Ecto neural progenitor cell (in vitro differentiated cells): ENCODE measurements at regions not wholly inside any gene's neighbourhood (a gene's known extent, or its start where the extent isn't known, plus 50 kb on each side); places are given as distances from the start of the nearest gene placed in this dataset.

ENCODE experiments used
- DNase-seq: peaks from one replicate; pipeline ENCODE4 v3.0.0-alpha.2; 2018; ENCODE audit warnings: low spot score

DNA sequence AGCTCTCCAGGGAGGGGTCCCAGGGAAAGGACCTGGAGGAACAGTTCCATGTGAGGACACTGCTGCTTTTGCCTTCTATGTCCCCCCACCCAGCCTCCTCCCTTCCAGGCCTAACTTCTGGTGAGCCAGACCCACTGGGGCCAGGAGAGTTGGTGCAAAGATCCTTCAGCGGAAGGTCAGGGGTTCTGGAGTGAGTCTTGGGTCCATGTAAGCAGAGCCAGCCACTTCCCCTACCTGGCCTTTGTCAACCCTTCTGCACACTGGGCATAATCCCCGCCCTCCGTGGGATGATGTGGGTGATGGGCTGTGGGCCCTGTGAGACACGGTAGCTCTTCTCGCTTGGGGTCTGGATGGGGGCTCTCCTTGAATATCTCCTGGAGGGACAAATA lies 76.9 kb downstream of the RHOB start:
- DNase-seq = no peak

DNA sequence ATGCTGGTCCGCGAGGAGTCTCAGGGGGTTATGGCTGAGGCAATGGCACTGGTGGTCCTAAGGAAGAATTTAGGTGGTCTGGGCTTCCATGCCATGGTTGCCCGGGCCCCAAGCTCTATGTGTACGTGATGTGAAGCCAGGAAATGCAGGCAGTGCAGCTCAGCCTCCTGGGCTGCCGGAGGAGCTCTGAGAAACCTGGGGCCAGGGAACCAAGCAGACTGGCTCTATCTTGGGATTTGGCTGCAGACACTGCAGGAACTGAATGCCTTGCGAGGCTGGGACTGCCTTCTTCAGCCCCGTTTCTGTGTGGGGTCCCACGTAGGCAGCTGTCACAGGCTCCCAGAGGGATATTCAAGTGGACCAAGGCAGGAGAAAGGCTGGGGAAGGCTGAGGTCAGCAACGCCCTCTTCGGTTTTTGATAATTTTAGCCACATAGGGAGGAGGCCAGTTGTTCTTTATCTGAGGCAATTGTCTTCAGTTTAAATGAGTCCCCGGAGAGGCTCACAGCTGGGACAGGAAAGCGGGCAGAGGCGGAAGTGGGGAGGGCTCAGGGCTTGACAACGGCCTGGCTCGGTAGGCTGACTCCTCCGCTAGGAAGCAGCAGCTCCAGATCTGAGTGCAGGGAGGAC lies 77.7 kb downstream of the RHOB start:
- no peak for DNase-seq

DNA sequence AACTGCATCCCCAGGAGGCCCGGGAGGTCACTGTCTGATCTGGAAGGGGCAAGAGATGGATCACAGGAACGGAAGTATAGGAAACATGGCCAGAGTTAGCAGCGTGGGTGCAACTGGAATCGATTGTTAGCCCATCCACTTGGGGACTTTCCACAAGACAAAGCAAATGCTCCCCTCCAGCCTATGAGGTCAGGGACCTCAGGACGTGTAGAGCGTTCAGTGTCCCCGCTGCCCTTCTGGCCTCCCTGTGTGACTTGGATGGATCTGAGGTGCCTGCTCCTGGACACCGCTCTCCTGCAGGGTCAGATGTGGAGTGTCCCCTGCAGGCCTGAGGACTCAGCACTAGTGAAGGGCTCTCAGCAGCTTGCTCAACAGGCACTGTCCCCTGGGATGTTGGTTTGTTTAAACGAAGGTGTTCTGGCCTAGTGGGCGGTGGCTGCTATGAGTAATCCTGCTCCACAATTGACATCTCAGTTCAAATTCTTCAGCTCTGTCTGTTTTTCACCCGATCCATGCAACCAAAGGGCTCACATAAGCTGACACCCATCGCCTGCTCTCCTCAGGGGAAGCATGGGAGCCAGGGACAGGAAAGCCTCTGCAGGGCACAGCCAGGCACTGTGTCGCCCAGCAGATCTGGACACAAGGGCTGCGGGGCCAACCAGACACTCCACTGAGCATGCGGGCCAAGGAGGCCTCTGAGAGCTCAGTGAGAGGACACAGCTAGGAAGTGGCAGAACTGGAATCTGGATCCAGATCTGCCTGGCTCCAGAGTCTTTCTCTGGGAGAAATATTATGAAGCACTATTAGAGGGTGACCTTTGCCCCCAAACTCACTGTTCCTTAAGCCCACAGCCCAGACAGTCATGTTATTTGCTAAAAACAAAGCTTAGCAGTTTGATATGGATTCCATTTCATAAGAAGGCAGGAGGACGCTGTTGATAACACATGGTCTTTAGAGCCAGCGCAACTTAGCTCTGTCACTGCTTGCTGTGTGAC lies 78.5 kb downstream of the RHOB start:
- peak; percentile 43 for DNase-seq

DNA sequence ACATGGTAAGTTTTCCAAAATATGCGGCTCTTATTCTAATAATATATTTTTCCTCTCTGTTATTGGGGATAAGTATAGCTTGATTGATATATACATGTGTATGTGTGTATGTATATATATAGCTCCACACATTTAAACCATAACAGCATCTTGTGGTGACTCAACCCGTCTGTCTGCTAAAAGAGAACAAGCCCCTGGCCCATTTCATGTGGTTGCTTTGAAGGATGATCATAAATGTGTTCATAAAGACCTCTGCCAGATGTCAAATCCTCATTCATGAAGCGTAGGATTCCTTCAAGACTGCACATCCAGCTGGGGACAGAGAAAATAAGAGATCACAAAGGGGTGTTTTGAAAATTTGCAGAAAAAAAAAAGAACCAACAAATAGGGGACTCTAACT lies 79.3 kb downstream of the RHOB start:
- no peak for DNase-seq

DNA sequence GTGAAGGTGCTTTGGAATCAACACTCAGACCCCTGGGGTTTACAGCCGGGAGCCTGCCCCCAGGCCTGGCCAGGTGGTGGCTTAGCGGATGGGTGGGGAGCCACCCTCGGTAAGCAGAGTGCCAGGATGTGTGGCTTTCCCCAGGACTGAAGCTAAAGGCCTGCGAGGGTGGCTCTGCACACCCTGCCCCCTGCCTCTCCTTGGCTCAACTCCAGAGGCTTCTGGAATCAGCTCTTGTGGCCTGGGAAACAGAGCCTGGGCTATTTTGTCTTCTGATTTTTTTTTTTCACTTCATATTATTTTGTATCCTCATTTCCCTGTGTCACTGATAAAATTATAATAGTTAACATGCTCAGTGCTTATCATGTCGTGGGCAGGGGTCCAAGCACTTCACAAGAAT lies 79.8 kb downstream of the RHOB start:
- DNase-seq = no peak

DNA sequence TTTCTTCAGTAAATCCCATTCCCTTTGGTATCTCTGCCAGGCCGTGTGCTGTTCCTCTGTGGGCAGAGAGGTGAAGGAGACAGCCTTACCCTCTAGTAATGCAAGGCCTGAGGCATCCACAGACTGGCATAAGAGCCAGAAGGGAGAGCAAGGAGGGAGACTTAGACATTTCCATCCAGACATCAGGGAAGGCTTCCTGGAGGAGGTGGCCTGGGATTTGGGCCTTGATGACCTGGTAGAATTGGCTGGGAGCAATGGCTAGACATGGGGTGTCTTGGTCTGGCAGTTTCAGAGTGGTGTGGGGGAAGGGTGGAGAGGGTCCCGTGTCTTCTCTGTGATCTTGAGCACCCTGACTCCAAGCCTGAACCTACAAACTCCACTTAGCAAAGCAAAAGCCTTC lies 81.8 kb downstream of the RHOB start:
- DNase-seq = no peak

DNA sequence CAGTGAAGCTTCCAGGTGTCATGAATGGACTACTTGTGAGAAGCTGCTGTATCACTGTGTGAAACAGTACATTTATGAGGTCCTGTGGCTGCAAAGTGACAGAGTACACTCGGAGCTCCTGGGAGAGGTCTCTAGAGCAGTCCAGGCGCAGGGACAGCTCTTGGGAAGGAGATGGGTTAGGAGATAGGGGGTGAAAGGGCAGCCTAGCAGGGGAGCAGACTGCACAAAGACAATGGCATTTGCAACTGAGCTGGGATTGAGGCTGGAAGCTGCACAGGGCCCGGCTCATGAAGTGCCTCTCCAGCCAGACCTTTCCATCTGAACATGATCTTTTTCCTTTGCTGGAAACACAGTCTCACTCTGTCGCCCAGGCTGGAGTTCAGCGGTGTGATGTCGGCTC lies 83.6 kb downstream of the RHOB start:
- no peak for DNase-seq

DNA sequence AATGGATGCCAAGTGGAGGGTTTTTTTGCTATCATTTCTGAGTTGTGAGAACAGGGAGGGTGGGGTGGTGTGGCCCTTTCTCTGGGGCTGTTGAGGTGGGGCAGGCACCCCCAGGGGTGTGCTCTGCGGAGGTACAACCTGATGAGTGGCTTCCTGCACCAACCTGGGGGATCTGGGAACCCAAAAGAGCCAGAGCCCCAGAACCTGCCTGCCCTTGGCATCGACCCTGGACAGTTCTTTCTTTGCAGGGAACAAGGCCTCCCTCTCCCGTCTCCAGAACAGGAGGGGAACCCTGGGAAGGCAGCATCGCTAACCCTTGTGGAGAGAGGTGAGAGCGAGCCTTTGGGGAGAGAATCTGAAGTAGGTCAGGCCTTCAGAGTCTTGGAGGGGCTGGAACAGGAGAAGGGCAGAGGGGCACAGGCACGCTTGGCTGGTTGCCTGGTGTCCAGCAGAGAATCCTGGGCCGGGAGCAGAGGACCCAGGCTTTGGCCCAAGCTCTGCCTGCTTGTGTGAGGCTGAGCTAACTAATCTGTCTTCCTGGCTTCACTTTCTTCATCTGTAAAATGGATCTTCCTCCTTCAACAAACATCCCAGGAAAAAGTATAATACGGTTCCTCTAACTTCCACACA lies 84.9 kb downstream of the RHOB start:
- no peak for DNase-seq

DNA sequence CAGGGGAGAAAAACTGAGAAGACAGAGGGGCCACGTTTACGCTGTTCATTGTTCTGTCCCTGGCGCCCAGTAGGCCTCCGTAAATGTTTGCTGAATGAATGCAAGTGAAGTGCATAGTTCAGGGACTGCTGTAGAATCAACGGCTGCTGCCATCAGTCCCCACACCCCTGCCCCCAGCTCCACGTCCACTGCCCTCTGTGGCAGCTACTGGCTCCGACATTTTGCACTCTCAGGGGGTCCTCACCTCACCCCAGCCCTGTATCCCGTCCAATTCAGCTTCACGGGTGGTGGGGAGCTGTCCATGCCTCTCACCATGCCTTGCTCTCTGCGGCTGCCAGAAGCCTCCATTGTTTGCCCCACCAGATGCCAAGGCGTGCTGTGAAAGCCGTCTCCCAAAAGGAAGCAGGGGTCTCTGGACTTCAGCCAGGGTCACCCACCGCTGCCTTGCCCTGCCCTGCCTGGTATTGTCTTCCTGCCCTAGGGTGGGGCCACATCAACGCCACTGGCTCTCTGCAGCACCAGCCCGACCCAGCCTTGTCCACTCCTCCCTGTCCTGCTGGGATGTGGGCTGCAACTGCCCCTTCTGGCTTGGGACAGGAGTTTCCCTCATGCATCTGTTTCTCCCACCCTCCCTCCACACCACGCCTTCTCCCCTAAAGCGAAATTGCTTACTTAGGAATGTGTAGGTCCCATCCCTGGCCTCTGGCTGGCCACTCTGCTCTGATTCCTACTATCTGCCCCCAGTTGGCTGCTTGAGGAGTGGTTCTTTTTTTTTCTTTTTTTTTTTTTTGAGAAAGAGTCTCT lies 86.0 kb downstream of the RHOB start:
- no peak for DNase-seq

DNA sequence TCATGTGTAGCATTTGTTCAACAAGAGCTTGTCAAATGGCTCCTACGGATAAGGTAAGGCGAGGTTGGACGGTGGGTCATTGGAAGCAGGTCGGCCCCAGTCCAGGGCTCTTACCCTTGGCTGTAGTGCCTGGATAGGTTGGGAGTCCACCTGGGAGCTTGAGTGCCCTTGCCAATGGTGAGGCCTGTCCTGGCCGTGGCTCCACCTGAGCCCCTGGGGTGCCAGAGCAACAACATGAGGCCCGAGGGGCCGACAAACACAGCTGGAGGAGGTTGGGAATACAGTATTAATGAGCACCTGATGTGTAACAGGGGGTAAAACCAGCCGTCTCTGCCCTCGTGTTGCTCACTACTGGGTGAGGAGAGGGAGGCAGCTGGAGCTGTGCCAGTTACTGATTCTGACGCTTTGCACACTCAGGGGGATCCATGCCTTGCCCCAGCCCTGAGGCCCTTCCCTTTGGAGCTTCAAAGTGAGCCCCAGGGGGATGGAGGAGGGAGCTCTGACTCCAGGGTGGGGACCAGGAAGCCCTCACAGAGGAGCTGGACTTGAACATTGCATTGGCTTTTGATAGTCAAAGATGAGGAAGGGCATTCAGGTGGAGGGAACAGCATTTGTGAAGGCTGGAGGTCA lies 87.2 kb downstream of the RHOB start:
- DNase-seq = no peak

DNA sequence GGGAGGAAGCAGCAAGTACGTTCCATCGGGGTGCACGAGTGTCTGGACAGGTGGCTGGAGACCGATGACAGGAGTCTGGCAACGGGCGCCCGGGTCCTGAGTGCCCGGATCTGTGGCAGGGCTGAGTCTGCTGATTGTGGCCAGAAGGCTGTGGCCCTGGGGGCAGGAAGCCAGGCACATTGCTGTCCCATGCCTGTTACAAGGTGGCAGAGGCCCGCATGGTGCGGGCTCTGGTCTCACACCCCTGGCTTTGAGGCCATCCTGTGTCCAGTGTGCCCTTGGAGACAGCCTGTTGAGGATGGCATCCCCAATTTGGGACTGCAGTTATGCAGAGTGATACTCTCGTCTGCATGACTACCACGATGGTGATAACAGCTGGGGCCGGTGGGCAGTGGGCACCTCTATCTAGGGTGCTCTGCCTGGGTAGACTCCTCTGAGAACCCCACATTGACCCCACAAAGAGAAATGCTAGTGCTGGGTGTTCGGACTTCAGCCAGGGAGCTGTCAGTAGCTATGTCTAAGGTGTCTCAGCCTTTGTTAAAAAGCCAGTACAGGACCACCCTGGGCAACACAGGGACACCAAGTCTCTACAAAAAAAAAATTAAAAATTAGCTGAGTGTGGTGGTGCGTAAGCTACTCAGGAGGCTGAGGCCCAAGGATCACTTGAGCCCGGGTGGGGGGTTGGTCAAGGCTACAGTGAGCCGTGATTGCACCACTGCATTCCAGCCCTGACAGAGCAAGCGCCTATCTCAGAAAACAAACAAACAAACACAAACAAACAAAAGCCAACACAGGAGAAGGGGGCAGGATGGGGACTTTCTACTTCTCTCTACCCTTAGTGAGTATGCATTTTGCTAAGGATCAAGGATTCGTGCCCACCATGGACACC lies 88.3 kb downstream of the RHOB start:
- DNase-seq = no peak

DNA sequence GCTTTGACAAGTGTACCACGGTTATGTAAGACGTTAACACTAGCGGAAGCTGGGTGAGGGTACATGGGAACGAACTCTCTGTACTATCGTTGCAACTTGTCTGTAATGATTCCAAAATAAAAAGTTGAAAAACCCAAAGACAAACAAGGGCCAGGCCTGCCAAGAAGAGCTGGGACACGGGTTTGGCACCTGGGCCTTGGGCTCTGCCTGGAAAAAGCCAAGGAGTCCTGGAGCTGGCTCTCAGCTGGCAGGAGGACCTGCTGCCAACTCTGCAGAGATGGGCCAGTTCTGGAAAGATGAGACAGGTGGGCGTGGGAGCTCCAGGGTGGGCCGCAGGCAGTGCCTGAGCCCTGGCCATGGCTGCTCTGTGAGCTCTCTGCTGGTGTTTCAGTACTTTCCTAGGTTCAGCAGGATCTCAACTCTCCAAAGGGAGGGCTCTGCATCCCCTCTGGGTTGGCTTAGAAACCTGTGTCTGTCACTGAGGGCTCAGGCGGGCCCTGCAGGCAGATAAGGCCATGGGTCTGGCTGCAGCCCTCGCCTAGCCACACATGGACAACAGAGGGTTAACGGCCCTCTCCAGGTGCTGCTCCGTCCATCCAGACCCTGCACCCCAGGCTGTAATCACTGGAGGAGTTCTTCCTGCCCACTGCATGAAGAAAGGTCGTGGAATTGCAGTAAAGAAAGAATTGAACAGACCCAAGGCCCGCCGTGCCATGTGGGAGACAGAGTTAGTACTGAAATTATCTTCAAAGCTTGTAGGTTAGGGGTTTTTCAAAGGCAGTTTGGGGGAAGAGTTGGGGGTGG lies 89.9 kb downstream of the RHOB start:
- DNase-seq = no peak

DNA sequence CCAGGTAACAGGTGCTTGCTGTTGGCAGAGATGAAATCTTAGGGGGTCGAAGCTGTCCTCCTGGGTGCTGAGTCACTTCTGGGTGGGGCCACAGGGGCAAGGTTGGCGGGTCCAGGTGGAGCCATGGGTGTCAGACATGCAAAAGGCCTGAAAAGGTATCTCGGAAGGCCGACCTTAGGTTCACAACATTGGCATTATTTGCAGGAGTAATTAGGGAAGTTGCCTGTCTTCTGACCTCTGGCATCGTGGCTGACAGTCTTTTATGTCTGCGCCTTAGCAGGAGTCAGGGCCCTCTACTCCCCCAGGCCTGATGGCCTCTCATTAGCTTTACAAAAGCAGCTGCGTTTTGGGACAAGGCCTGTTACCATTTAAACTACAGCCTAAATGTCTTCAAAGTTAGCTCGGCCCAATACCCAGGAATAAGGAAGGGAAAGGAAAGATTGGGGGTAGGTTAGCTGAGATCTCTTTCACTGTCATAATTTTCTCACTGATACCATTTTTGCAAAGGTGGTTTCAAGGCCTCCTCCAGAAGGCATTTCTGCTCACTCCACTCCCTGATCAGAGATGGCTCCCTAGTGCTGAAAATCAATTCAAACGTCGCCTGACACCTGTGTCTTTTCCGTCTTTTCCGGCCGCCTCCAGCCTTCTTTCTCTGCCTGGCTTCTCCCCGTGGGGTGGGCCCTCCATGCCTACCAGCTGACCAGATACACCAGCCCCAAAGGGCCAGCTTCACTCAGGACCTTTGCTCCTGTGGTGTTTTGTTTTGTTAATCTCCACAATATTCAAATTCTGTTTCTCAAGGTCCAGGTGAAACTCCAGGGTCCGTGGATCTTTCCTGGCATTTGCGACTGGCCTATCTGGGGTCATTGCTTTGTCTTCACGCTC lies 90.8 kb downstream of the RHOB start:
- DNase-seq = no peak

DNA sequence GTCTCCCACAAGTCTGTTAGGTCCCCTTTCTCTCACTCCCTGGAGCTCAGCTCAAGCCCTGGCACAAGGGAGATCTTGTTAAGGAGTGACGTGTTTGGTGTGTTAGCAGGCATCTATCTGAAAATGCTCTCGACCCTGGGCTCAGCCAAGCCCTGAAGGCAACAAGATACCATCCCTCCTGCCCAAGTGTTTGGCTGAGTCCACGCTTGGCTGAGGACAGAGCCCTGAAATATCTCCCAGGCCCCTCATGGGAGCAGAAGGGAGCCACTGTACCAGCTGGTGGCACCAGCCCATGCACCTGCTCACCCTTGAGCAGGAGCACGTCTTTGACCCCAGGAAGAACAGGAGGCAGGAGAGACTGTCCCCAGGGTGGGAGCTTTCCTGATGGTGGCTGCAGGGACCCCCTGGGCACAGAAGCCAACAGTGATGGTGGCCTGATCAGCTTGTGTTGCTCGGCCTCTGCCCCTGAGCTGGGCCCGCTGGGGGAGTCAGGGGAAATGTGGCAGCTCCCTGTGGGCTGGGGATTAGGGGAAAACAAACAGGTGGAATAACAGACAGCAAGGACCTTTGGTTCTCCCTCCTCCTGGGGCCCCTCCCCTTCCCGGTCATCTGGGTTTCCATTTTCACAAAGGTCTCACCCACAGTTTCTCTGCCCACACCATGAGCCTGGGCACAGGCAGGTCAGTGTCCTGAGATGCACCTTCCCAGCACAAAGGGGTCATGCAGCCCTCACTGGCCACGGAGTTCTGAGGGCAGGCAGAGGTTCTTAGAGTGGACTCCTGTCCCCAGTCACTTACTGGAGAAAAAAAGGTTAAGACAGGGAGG lies 91.6 kb downstream of the RHOB start:
- DNase-seq = no peak

DNA sequence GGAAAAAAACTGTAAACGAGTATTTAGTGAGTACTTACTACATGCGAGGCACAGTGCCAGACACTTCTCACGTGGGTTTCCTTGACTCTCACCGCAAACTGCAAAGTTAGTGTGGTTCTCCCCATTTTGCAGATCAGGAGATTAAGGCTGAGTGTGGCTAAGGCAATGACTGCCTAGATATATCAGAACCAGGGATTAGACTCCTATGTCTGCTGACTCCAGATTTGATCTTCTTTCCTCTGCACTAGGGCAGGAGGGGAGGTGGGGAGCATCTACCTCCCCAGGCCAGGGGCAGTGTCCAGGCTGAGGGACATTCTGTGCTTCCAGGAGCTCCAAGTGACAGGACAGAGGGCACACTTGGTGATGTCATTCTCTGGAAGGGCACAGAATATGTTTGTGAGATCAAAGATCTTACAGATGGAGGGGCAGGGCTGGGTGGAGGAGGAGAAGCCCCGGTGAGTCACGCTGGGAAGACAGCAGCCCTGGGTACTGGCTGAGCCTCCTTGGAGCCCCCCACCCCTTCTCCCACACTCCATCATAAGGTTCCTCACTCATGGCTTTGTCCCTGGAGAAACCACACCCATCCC lies 92.4 kb downstream of the RHOB start:
- DNase-seq = no peak

DNA sequence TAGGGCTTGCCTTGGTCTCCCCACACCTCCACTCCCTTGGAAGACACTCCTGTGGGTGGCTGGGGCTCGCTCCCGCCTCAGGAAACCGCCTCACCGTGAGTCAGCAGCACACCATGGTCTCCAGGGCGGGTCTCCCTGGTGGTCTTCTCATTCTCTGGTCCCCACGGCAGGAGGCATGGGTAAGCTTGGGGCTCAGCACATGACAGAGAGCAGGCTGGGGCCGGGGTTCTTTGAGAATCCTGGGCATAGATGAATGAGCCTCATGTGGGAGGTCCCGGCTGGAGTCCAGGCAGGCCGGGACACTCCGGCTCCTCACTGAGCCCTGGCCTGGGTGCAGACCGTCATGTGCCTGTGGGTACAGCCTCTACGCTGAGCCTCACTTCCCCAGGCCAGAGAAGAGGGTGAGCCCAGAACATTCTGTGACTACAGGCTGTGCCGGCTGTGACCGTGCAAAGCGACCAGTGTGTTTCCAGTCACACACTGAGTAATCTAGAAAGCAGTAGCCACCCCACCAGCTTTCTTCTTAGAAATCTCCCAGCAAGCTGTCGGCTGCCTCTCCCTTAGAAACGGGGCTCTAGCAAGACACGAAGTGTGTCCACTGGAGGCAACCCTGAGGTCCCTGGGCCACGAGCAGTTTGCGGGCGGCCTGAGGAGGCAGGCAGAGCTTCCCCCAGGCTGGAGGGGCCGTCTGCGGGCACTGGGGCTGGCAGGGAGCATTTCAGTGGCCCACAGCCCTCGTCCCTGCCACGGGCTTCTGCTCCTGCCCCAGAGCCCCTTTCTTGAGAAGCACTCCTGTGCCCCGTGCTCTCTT lies 93.1 kb downstream of the RHOB start:
- DNase-seq = no peak
